Hypothalamus (tissue), 51 donors: ENCODE measurements at regions not wholly inside any gene's neighbourhood (a gene's known extent, or its start where the extent isn't known, plus 50 kb on each side); places are given as distances from the start of the nearest gene placed in this dataset.
A peak's percentile ranks its signal among the peaks of the same experiment; 100 is the strongest.
"Not testable (repeated sequence)": the region's sequence is repeated elsewhere in the genome, so short reads cannot be mapped to it uniquely, and the experiment has no call there.

ENCODE experiments used
- DNase-seq, 51 donors: peaks; one replicate each; lab custom pipeline; 2025; lab: John Stamatoyannopoulos, UW

DNA sequence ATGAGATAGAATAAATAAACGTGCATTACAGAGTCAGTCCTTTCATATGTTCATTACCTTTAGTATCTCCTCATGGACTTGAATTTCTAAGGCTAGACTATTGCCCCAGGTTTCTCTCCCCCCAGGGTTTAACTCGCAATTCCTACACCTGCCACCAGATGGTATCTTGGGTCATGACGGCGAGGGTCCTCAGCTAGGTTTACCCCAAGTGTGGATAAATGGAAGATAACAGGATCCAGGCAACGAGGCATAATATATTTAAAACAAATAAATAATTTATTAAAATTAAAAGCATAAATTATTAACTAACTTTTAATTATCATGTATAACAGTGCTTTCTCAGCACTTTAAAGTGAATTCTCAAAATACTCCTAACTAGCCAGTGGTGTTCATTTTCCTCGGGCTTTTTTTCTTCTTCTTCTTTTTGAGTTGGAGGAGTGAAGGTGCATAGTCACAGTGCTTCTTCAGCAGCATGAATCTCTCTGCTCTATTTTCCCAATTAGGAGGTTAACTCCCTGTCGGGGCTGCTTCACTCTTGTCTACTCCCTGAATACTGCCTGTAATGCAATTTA, 243.5 kb upstream of the CAND1 start:
- peak in 2 of 51 donors; percentile 1 to 2 for DNase-seq

DNA sequence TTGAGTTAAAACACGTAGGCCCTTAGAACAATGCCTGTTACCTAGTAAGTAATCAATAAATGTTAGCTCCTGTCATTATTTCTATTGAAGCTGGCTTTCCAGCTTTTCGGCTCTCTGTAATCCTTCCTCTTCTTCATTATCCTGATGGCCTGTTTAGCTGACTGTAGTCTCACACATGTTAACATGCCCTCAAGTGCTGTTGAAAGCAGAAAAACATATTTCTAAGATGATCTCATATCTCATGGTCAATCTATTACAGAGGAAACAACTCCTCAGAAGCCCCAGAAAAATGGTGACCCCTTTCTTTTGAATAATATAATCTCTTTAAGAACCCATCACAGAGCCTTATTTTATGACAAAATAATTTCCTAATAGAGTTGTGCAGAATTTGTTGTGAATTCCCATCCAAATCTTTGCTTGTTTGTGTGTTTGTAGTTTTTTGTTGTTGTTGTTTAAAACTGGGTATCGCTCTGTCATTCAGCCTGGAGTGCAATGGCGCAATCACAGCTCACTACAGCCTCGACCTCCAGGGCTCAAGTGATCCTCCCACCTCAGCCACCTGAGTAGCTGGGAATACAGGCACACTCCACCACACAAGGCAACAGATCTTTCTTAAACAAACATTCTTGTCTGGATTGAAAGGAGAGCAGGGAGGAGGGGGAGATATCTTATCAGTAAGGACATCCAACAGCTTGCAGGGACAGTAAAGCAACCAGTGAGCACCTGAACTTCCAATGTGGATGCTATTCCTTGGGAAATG, 242.5 kb upstream of the CAND1 start:
- DNase-seq = no peak

DNA sequence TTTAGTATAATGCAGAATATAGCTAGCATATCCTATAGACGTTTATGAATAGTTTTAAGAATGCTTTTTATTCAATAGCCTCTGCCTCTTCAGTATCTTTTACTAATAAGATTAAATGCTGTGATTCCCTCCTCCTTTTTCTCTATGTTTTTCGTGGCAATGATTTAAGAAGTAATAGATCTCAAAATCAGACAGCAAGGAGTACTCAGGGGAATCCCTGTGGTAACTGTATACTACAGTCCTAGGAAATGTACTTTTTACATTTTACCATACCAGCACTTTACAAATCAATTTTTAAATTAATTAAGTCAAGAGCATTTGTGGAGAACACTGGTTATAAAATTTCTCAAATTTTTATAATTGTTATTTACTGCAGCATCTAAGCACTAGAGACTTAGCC, 240.6 kb upstream of the CAND1 start:
- no peak for DNase-seq

DNA sequence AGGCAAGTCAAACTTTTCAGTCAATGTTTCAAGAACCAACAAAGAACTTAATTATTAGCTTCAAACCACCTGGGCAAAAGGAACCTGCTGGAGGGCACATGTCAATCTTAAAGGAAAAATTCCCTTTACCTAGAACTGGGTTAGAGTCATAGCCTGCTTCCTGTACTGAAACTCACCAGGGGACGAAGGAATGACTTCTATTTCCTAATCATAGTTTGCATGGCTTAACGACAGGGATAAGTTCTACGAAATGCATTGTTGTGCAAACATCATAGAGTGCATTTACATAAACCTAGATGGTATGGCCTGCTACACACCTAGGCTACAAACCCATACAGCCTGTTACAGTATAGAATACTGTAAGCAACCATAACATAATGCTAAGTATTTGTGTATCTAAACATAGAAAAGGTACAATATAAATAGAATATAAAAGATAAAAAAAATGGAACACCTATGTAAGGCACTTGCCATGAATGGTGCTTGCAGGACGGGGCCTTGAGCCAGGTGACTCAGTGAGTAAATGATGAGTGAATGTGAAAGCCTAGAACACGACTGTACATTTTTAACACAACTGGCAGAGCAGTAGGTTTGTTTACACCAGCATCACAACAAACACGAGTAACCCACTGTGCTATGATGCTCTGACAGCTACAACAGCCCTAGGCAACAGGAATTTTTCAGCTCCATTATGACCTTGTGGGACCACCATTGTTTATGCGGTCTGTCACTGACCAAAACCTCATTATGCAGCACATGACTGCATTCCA, 234.9 kb upstream of the CAND1 start:
- DNase-seq = no peak

DNA sequence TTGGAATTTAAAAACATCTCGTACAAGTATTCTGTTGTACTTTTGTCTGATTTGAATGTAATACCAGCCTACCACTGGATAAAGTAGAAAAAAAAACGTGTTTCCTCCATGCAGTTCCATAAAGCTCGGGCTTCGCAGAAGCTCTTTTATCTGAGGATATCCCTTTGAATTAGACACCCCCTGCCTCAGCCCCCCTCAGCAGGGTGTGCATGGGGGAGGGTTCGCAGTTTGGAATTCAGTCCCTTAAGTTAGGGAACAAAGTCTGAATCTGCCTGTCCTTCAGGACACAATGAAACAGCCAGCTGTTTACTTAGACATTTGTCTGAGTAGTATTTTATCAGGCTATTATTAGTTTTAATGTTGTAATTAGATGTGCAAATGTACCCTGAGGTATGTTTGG, 234.0 kb upstream of the CAND1 start:
- no peak for DNase-seq

DNA sequence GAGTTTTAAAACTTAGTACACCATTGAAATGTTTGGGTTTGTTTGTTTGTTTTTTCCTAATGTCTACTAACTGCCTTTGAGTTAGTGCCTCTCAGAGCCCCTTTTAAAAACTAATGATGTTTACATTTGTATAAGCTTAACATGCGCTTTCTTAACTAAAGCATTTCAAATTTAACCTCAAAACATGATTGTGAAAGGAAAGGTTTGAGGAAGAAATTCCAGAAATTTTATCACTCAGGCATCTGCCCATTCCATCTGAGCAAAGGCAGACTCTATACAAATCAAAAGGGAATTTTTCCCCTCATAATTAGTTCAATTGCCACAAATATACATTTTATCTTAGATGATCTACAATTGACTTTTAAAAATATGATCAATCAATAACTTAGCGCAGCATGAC, 230.7 kb upstream of the CAND1 start:
- DNase-seq = no peak

DNA sequence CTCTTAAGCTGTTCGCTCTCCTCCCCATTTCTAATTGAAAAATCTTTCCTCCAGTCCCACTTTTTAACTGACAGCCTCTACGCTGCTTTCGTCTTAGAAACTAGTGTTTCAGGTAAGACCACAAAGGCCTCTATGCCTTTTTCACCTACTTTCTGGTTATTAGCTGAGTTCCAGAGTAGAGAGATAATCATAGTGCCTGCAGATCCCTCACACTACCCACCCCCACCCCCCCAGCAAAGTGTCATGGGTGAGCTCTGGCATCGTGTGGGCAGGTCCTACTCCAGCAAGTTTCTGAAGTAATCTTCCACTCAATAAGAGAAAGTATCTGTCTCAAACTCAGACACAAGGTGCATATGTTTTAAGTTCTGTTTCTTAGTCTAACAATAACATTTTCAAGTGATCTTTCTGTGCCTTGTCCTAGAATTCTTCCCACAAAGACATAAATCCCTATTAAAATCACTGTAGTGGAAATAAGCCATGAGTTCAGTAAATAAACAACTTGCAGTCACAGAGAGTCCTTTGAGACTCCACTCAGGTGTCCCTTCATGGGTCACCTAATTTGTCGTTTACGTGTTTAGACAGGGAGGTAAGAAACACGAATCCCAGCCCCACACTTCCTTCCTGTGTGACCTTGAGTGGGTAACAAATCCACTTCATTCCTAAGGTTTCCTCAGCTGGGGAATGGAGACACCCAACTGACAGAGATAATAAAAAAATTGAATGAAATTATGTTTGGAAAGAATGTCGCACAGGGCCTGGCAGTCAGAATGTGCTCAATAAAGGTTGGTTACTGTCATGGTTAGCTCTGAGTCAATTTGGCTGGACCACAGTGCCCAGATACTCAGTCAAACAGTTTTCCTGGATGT, 228.9 kb upstream of the CAND1 start:
- DNase-seq = no peak

DNA sequence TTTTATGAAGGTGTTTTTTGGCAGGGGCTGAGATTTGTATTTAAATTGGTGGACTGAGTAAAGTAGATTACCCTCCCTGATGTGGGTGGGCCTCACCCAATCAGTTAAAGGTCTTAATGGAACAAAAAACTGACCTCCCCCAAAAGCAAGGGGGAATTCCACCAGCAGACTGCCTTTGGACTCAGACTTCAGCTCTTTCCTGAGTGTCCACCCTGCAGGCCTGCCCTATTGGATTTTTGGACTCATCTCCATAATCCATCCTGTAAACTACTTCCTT, 228.4 kb upstream of the CAND1 start:
- DNase-seq = no peak

DNA sequence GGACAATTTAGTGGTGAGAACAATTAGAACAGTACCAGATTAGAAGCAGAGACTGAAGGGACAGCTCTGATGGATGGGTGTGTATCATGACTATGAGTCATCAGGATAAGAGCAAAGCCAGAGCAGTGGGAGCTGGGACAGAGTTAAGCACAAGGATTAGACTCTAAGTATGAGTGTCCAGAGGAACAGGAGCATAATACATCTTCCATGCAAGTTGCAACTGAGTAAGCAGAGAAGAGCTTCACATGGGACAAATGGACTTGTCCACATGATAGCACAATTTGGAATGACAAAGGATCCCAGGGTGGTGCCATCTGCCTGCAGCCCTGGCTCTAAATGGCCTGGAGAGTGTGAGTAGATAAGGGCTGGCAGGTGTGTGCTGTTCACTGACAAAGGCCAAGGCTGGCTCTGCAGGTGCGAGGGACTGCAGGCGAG, 226.4 kb upstream of the CAND1 start:
- no peak for DNase-seq

DNA sequence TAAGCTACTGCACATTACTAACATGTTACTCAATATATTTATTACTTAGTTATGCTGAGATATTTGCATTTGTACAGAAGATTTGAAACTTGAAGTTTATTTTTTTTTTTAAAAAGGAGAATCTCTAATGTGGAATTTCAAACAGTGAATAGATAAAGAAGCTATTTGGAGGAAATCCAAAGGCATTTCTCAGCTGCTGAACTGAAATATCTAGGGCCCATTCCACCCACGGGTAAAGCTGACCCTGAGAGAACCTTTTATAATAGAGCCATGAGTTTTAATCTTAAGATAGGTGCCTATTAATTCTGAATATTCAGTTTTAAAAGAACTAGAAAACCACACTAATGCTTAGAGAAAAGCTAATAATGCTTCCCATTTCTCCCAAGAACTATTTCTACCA, 225.4 kb upstream of the CAND1 start:
- DNase-seq = no peak

DNA sequence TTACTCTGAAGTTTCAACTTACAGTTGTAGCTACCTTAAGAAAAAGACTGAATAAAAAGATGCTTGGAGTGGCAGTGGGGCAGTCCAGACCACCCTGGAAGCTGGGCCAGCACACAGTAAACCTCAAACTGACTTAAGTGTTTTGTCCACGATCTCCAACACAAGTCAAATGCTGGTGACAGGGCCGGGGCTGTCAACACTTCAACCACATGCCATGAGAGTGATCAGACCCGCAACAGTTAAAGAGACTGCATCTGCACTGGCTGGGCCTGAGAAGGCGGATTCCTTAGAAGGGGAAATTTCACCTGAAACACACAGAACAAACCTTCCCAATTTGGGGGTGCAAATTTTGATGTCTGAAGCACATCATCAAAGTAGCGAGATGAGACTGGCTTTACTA, 223.5 kb upstream of the CAND1 start:
- no peak for DNase-seq

DNA sequence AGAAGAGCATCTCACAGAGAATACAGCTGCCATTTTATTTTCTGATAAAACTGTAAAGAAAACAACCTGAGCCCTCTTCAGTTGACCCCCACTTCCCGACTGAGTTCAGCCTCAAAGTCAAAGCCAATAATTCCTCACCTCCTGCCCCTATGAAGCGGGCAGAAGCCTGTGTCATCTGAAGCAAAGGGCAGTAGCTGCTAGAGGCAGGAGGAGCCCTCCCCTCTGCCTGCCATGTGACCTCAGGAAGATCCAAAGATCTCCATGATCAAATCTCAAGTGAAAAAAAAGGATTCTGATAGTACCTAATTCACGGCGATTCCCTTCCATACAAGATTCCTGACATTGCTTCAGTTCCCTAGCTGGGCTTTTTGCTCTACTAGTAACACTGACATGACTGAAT, 223.1 kb upstream of the CAND1 start:
- DNase-seq = no peak

DNA sequence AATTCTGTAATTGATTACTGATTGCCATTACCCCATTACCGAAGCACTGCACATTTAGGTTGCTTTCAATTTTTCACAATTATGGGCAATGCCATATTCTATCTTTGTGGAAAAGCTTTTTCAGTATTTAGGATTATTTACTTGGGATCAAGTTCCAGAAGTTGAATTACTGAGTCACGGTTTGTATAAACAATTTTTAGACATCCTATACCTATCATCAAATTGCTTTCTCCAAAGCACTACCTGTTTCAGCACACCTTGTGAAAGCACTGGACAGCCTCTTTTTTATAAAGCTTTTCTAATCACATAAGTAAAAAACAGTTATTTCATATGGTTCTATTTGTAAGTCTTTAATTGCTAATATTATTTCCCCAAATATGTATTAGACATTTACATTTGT, 221.5 kb upstream of the CAND1 start:
- DNase-seq = no peak

DNA sequence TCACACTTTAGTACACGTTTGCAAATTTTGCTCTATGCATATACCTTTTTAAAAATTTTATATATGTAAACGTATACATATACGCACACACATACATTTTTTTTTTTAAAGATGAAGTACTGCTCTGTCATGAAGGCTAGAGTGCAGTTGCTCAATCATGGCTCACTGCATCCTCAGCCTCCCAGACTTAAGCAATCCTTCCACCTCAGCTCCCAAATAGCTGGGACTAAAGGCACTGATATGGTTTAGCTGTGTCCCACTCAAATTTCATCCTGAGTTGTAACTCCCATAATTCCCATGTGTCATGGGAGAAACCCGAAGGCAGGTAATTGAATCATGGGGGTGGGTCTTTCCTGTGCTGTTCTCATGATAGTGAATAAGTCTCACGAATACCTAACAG, 220.8 kb upstream of the CAND1 start:
- no peak for DNase-seq

DNA sequence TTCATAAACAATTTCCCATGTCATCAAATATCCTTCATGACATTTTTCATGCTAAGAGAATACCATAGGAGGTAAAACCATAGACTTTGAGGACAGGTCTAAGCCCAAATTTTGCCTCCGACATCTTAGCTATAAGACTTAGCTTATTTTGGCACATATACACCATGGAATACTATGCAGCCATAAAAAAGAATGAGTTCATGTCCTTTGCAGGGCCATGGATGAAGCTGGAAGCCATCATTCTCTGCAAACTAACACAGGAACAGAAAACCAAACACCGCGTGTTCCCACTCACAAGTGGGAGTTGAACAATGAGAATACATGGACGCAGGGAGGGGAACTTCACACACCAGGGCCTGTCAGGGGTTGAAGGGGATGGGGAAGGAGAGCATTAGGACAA, 220.0 kb upstream of the CAND1 start:
- not testable (repeated sequence) for DNase-seq

DNA sequence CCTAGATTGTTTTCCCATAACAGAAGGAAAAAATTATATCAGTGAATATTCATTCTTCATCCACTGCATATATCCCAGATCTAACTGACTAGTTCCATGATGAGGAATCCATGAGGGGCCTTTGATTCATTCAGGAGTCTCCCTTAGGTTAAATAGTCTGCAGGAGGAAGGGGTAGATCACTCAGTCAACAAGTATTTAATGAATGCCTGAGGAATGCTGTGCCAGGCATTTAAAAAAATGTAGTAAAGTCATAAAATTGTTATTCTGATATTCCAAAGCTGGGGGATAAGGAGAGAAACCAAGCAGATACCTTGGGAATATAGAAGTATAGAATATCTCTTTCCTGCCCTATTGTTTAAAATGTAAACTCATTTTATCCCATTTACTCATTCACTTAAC, 216.2 kb upstream of the CAND1 start:
- DNase-seq = no peak

DNA sequence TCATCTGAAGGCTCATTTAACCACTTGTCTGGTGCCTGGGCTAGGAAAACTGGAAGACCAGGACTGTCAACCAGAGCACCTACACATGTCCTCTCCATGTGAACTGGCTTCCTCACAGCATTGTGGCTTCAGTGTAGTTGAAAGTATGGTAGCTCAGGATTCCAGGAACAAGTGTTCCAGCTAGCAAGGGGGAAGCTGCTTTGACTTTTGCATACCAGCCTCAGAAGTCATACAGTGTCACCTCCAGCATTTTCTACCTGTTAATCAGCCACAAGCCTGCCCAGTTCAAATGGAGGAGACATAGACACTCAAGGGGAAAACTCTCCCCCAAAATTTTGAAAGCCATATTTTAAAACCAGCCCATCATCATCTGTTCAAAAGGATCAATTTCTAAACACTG, 212.8 kb upstream of the CAND1 start:
- DNase-seq = no peak

DNA sequence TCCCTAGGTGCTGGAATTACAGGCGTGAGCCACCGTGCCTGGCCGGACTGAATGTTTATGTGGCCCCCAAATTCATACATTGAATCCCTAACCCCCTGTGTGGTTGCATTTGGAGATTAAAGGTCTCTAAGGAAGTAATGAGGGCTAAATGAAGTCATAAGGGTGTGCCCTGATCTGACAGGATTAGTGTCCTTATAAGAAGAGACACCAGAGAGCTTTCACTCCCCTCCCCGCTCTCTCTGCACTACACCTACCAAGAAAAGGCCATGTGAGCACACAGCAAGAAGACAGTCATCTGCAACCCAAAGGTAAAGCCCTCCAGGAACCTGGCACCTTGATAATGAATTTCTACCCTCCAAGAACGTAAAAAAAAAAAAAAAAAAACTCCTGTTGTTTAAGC, 212.1 kb upstream of the CAND1 start:
- DNase-seq = no peak

DNA sequence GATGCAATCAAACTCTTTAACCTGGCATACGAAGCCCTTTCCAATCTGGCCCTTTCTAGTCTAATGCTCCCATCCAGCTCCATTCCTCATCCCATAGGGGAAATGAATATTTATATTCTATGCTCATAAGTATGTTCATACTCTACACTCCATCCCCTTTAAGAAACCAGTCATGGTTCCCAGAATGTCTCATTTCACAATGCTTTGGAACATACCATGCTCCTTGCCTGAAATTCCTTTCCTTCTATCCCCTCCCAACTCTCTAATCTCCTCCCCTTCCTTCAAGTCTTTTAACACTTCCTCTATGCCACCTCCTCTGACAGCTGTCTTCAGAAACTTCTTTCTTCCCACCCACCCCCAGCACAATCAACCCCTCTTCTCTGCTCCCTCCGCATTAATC, 207.0 kb upstream of the CAND1 start:
- no peak for DNase-seq

DNA sequence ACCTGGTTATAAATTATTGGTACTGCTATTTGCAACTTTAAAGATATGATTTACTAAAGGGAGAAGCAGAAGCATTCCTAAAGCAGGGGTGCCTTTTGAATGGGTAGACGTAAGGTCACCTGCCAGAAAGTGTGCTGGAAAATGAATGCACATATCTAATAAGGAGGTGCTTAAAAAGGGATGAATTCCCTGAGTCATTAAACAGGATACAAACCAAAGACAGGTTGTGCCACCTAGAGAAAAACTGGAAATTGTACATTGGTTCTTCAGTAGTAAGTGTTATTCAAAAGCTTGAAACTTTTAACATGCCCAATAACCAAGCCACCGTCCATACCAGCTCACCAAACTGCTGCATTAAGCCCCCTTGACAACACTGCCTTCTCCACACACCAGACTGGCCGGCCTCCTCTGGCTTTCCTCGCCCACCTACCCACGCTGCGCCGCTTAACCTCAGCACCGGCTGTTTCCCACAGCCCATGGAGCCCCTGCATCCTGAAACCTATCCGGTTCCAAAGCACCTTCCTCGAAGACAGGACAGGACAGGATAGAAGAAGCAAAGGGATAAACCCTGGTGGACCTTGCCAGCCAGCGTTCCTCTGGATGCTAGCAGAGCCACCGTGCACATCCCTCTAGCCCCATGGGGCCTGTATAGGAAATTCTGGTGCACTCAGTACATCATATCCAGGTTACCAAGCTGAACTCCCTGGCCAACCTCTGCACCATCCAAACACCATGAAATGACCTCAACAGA, 201.5 kb upstream of the CAND1 start:
- DNase-seq = peak in 1 of 51 donors; percentile 46
